GM19438 (cell line): ENCODE measurements at regions not wholly inside any gene's neighbourhood (a gene's known extent, or its start where the extent isn't known, plus 50 kb on each side); places are given as distances from the start of the nearest gene placed in this dataset.
"Not testable (repeated sequence)": the region's sequence is repeated elsewhere in the genome, so short reads cannot be mapped to it uniquely, and the experiment has no call there.

Experiments
- ATAC-seq: cut with Tn5 transposase; IDR thresholded peaks from one replicate; pipeline ENCODE4 v1.9.1; 2021; ENCODE audit warnings: low read depth; ENCODE audit not compliant: unreplicated experiment

DNA sequence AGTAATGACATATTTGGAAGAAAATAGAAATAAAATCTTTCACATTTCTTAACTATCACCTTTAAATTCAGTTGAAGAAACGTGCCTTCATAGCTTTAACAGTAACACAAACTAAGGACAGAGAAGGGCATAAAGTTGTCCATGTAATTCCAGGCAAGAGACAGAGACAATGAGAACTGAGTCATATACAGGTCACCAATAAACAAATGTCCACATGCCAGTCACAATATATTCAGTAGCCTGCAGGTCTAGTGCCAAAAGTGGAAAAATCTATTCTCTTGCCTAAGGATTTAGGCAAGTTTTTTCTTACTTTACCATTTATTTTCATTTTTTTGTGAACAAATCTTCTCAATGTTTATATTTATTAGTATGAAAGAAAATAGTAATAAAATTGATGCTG lies 1711.5 kb upstream of the NUDT12 start:
- no peak for ATAC-seq

DNA sequence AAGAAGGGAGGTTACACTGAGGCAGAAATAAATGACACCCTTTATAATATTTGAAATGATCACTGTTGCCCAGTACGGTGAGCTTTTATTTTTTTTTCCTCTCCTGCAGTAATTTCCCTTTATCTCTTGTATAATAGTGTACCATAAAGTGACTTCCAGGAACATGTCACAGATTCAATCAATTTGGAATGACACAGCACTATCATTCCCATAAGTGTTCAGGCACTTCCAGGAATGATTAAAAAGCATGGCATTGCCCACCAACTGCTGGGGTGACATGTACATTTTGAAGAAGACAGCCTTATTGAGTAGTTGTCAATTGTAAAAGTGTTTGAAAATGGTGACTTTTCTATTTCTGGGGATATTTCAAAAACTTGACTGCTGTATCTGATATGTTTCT lies 1700.9 kb upstream of the NUDT12 start:
- ATAC-seq: no peak

DNA sequence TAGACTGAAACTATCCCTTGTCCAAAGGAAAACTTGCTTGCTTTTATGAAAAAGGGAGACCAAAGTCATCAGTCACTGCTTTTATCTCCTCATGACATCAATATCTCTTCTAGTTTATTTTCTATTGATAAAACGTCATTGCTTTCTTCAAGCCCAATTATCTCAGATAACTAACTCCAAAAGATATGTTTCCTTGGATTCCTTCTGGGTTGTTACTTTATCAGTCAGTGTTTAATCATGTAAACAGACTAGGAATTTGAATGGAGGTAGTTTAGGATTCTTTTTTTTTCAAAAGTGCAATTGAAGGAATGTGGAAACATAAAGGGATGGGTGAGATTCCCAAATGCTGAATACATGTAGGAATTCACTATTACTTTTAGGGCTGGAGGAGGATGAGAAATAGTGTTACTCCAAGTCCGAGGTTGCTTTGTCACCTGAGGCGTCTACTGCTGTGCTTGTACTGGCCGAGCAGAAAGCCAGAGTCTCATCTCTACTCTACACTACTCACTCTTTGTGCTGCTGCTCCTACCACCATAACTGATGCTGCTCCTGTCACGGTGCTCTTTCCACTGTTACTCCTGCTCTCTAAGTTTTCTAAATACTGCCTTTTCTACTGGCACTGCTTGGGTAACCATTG lies 1697.1 kb upstream of the NUDT12 start:
- ATAC-seq: no peak

DNA sequence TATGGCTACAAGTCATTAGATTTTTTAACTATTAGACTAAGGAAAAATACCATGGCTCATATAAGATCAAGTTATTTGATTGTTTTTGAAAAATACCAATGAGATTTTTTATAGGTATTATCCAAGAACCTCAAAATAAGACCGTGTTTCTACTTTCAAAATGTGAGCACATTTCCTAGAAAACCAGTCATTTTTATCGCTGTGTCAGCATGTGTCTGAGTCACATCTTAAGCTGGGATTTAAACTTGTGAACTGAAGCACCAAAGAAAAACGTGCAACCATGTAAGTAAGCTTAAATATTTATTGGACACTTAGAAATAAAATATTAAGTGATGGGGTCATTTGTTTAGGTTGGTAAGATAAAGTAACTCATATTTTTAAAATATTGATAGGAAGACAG lies 1676.0 kb upstream of the NUDT12 start:
- no peak for ATAC-seq

DNA sequence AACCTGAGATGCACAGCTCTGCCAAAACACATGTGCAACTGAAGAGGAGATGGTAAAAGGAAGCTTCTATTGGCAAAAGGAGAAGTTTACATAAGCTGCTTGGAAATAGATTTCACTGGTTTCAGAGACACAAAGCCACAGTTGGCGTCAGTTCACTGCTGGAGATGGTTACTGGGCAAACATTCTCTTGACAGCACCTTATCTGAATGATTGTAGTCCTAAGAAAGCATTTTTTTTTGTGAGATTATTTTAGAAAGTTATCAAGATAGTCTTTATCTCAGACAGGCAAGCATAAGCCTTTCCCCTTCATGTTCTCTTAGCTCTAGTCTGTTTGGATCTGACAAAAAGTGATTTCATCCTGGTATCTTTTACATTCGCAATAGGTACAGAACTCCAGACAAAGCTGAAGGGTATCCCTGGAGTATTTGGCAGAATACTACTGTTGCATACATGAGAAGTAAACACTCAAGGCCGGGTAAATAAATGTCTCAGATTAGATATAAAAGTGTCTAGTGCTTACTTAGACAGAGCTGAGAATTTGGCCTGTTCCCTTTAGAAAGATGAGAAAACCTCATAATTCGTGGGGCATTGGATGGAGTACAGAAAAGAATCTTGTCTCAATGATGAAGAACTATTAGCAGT lies 1668.0 kb upstream of the NUDT12 start:
- ATAC-seq: no peak

DNA sequence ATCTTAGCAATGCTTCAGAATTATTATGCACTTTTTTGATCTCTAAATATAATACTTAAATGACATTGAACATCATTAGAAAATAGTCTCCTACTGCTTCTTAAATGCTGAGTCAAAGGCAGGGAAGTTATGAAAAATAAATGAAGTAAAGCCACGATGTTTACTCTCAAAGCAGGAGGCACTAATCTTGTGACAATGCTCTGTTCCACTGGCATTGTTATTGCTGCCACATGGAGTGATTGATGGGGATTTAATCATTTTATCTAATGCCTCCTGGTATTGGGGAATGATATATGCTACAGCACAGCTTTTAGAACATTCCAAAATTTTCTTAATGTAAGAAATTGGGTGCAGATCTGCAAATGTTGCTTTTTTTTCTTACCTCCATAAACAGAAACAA lies 1655.4 kb upstream of the NUDT12 start:
- no peak for ATAC-seq

DNA sequence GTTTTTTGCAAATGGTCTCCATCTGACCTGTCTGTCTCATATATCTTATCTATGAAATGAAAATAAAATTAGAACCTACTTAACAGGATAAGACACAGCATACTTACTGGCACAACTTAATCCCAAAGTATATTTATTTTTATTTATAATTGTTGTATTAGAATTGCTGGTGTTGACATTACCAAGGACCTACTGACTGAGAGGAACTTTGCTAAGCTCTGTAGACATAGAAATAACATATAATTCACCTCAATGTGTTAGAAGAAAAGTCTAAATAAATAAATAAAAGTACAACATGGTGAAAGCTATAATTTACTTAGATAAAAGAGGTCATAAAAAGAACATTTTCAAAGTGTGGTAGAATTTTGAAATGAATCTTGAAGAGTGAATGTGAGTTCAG lies 1650.5 kb upstream of the NUDT12 start:
- no peak for ATAC-seq

DNA sequence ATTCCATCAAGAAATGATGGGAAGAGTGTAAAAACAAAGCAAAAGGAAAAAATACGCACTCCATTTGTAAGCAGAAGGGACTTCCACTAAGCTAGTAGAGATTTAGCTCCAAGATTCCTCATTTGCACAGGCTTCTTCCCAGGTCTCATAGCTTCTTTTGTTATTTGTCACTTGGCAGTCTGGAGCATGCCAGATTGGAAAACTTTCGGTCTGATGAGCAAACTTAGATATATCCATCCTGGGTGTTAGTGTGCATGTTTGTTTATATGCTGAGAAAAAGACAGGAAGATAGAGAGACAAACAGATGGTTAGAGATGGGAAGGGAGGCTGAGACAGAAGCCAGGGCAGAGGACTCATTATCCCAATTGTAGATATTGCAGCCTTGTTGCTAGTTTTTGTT lies 1644.5 kb upstream of the NUDT12 start:
- ATAC-seq: no peak

DNA sequence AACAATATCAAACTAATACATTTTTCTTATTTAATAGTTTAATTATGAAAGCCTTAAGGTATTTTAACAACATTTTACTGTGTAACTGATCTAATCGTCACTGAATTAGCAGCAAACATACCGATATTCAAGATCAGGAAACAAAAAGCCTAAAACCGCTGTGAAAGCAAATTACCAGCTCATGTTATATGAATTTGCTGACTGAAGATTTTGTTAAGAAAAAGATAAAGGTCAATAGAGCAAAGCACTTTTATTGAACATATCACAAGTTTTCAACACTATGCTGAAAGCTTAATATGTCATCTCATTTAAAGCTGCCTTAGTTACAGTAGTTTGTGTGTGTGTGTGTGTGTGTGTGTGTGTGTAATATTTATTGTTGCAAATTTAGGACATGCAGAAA lies 1634.9 kb upstream of the NUDT12 start:
- no peak for ATAC-seq

DNA sequence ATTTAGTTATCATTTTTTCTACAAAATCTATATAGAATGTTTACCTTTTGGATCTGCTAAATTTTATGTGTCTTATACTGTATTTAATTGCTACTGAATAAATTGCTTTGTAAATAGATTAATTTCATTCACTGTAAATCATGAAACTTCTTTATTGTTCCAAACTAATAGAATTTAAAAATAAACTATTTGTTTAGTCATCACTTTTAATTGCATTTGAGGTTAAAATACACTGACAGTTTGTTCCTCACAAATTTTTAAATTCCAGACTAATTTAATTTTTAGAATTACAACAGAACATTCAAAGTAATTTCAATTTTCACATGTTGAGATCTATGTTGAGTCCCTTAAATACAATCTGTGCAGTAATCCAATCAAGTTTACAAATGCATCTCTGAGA lies 1633.2 kb upstream of the NUDT12 start:
- ATAC-seq: no peak

DNA sequence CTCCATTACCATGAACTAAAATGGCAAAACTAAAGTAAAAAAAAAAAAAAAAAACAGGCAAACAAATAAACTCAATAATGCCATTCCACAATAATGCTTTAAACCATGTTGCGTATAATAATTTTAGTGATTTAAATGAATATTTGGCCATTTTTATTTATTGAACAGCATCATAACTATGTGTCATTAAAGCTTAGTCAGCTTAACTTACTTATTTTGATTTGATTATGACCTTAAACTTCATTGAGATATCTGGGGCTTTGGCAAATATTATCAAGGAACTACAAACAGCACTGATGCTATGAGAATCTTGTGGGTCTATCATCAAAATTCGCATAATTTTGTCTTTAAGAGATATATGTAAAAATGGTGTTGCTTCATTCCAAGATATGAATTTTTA lies 1610.3 kb upstream of the NUDT12 start:
- ATAC-seq: no peak

DNA sequence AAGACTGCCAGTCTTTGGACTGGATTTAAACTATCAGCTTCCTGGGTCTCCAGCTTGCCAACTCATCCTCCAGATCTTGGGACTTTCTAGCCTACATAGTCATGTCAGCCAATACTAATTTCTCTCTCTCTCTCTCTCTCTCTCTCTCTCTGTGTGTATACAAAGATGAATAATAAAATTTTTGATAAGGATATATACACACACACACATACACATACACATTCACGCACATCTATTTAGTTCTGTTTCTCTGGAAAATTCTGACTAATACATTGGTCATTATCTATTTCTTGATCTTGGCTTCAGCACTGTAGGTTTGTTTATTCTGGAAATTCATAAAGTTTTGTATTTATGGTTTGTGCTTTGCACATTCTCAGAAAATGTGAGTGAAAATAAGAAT lies 1606.2 kb upstream of the NUDT12 start:
- ATAC-seq: no peak

DNA sequence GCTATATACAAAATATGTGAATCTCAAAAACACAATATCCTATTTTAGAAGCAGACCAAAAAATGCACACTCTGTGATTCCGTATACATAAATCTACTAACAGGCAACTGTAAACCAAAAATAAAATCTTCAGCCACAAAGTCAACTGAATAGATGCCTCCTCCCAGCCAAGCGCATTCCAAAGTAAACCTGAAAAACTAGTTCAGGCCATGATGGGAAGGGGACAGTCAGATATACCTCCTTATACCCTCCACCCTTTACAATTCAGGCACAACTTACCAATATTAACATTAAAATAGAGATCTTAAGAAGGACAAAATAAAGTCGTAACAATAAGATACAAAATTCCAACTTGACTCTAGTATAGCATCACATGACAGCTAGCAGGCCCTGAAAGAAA lies 1604.5 kb upstream of the NUDT12 start:
- no peak for ATAC-seq

DNA sequence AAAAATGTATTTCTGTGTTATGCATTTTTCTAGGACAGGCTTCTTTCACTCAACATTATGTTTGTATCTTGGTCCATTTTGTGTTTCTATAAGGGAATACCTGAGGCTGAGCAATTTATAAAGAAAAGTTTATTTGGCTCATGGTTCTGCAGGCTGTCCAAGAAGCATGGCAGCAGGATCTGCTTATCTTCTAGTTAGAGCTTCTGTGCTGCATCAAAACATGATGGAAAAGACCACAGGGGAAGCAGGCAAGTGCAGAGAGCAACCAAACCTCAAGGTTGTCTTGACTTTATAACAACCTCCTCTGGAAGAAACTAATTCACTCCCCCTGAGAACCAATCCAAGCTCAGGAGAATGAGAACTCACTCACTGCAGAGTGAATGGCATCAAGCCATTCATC lies 1601.0 kb upstream of the NUDT12 start:
- no peak for ATAC-seq

DNA sequence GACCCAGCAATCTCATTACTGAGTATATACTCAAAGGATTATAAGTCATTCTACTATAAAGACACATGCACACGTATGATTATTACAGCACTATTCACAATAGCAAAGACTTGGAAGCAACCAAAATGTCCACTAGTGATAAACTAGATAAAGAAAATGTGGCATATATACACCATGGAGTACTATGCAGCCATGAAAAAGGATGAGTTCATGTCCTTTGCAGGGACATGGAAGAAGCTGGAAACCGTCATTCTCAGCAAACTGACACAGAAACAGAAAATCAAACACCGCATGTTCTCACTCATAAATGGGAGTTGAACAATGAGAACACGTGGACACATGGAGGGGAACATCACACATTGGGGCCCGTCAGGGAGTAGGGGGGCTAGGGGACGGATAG lies 1600.0 kb upstream of the NUDT12 start:
- not testable (repeated sequence) for ATAC-seq

DNA sequence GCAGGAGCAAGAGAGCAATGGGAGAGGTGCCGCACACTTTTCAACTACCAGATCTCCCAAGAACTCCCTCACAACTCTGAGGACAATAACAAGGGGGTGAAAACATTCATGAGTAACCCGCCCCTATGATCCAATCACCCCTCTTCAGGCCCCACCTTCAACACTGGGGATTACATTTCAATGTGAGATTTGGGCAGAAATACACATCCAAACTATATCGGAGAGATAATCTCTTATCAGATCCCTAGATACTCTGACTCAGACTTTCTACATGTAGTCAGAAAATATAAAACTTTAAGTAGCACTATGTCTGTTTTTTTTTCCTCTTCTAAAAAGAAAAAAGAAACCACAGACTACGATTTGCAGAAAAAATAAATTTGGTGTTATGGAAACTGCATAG lies 1595.9 kb upstream of the NUDT12 start:
- ATAC-seq: no peak

DNA sequence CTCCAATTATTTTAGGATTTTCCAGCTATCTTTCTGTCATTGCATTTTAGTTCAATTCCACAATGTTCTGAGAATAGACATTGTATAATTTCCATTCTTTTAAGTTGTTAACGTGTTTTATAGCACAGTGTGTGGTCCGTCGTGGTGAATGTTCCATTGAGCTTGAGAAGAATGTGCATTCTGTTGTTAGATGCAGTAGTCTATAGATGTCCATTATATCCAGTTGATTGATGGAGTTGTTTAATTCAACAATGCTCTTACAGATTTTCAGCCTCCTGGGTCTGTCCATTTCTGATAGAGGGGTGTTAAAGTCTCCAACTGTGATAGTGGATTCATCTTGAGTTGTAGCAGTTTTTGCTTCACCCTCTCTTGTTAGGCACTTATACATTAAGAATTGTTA lies 1587.7 kb upstream of the NUDT12 start:
- no peak for ATAC-seq

DNA sequence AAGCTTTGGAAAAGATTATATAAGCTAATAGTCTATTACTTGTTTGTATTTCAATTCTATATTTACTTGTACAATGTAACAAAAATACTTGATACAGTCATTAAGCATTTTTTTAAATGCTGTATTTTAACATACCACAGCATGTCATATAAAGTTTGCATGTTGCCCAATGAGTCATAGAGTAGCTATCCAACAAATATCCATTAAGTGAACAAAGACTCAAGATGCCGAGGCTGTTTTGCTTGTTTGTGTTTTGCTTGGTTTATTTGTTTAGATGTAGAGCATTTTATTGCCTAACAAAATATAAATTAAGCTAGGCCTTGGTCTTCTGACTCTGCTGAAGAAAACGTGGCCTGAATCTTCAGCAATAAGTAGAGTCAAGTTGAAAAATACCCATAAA lies 1584.3 kb upstream of the NUDT12 start:
- no peak for ATAC-seq

DNA sequence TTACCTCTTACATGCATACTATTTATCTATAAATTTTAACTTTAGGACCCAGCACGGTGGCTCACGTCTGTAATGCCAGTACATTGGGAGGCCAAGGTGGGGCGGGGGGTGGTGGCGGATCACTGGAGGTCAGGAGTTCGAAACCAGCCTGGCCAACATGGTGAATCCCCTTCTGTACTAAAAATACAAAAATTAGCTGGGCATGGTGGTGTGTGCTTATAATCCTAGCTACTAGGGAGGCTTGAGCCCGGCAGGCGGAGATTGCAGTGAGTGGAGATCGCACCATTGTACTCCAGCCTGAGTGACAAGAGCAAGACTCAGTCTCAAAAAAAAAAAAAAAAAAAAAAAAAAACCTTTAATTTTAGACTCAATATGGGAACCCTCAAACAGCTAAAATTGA lies 1582.6 kb upstream of the NUDT12 start:
- ATAC-seq: no peak

DNA sequence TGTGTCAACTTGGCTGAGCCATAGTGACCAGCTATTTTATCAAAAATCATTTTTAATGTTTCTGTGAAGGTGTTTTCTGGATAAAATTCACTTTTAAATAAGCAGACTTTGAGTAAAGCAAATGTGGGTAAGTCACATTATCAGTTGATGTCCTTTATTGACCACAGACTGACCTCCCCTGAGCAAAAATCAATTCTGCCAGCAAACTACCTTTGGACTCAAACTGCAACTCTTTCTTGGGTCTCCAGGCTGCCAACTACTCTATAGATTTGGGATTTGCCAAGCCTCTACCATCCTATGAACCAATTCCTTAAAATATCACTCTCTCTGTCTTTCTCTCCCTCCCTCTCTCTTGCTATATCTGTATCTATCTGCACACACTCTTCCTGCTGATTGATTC lies 1571.7 kb upstream of the NUDT12 start:
- ATAC-seq: no peak

DNA sequence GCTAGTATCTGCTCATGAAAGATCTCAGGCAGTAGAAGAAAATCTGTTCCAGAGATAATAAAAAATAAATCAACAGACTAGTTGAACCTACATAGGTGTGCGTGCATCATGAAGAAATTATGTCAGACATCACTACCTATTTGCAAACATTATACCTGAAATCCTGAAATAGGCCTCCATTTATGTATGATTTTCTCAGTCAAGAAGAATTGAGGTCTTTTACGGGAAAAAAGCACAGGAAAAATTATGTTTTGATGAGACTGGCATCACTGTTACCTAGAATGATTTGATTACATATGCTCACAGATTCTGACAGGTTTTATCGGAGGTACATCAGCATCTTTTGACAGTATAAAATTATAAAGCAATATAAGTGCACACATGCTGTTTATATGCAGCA lies 1570.5 kb upstream of the NUDT12 start:
- ATAC-seq: no peak

DNA sequence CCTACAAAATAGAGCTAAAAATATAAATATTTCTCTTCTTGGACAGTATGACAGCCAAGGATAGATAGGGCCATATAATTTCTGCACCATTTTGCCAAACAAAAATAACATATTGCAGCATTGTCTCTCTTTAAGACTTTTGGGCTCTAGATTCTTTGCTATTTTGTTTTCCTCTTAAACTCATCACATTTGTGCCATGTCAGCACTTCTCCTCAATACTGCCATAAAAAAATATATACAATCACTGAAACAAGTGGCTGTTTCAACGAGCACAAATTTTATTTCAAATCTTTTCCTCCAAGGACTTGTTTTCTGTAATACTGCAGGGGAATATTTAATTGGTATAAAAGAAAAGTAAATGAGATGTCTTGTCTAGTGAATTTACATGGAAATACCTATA lies 1570.0 kb upstream of the NUDT12 start:
- no peak for ATAC-seq

DNA sequence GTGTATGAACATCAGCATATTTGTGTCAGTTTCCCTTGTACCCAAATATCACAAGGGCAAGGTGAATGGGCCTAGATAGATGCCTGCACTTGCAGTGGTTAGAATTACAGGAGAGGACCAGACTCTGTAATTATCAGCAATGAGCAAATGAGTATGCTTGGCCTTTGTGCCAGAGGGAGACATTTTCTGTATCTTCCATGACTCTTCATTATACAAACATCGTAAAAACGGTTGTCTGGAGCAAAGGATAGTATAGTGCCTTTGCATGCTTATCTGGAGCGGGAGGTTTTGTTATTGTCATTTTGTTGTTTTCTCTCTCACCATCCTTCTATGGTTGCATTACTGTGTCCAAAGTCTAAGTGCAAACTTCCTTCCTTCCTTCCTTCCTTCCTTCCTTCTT lies 1568.5 kb upstream of the NUDT12 start:
- ATAC-seq: no peak
